SIG-M5 (cell line): ENCODE measurements at regions not wholly inside any gene's neighbourhood (a gene's known extent, or its start where the extent isn't known, plus 50 kb on each side); places are given as distances from the start of the nearest gene placed in this dataset.
"Not testable (repeated sequence)": the region's sequence is repeated elsewhere in the genome, so short reads cannot be mapped to it uniquely, and the experiment has no call there.

ENCODE experiments used
- DNase-seq: peaks from one replicate; lab custom pipeline; 2025; lab: John Stamatoyannopoulos, UW

GRCh38 chr4:3633277-3633676, 101.1 kb upstream of the LRPAP1 start:
- DNase-seq: not testable (repeated sequence)

GRCh38 chr4:3632794-3633193, 100.6 kb upstream of the LRPAP1 start:
- DNase-seq: not testable (repeated sequence)

- DNase-seq: not testable (repeated sequence)
Measured at GRCh38 chr4:3631544-3632266, 99.5 kb upstream of the LRPAP1 start.

GRCh38 chr4:3630598-3631543, 98.6 kb upstream of the LRPAP1 start:
- no peak for DNase-seq

GRCh38 chr4:3630136-3630597, 97.9 kb upstream of the LRPAP1 start:
- no peak for DNase-seq

GRCh38 chr4:3629665-3630064, 97.4 kb upstream of the LRPAP1 start:
- DNase-seq: no peak

GRCh38 chr4:3629176-3629575, 97.0 kb upstream of the LRPAP1 start:
- DNase-seq: not testable (repeated sequence)

- no peak for DNase-seq
Measured at GRCh38 chr4:3628868-3629175, 96.6 kb upstream of the LRPAP1 start.

- DNase-seq: not testable (repeated sequence)
Measured at GRCh38 chr4:3627967-3628867, 96.0 kb upstream of the LRPAP1 start.

- not testable (repeated sequence) for DNase-seq
Measured at GRCh38 chr4:3627456-3627855, 95.2 kb upstream of the LRPAP1 start.

GRCh38 chr4:3626131-3626884, 94.1 kb upstream of the LRPAP1 start:
- not testable (repeated sequence) for DNase-seq

GRCh38 chr4:3625286-3625875, 93.2 kb upstream of the LRPAP1 start:
- DNase-seq: not testable (repeated sequence)

GRCh38 chr4:3623809-3624329, 91.6 kb upstream of the LRPAP1 start:
- DNase-seq: not testable (repeated sequence)

GRCh38 chr4:3623106-3623505, 90.9 kb upstream of the LRPAP1 start:
- no peak for DNase-seq

- DNase-seq: not testable (repeated sequence)
Measured at GRCh38 chr4:3620365-3620764, 88.1 kb upstream of the LRPAP1 start.

- DNase-seq: not testable (repeated sequence)
Measured at GRCh38 chr4:3619698-3620097, 87.5 kb upstream of the LRPAP1 start.

GRCh38 chr4:3618341-3618740, 86.1 kb upstream of the LRPAP1 start:
- not testable (repeated sequence) for DNase-seq

- DNase-seq: no peak
Measured at GRCh38 chr4:3615386-3616286, 83.4 kb upstream of the LRPAP1 start.

- DNase-seq: no peak
Measured at GRCh38 chr4:3614731-3614980, 82.4 kb upstream of the LRPAP1 start.
